Heart left ventricle (tissue), 16 donors: ENCODE measurements at regions not wholly inside any gene's neighbourhood (a gene's known extent, or its start where the extent isn't known, plus 50 kb on each side); places are given as distances from the start of the nearest gene placed in this dataset.

Experiments
- ATAC-seq, 4 donors: fragments of 200-7000 bp; cut with Tn5 transposase; one replicate each; pipeline ENCODE4 v1.9.1; 2020 to 2022; ENCODE audit warnings: moderate library complexity in 4 of 4, mild to moderate bottlenecking in 3 of 4, moderate number of reproducible peaks in 1 of 4
- DNase-seq, 5 donors: peaks; one replicate each; pipeline ENCODE4 v3.0.0-alpha.2; 2020
- H3K27ac ChIP-seq, 12 donors: fragments of 200-600 bp; sonication (generic) in 4 of 12; one replicate each; pipeline versions ENCODE4 v1.5.0 to v1.8.0; 2016 to 2022; ENCODE audit warnings: mild to moderate bottlenecking in 2 of 12
- H3K27me3 ChIP-seq, 9 donors: fragments of 200-600 bp; sonication (generic) in 2 of 9; one replicate each; pipeline versions ENCODE4 v1.5.1 to v1.8.0; 2016 to 2022; ENCODE audit warnings: mild to moderate bottlenecking in 3 of 9
- H3K36me3 ChIP-seq, 9 donors: fragments of 200-600 bp; sonication (generic) in 2 of 9; one replicate each; pipeline versions ENCODE4 v1.5.0 to v1.8.0; 2018 to 2022; ENCODE audit warnings: mild to moderate bottlenecking in 2 of 9
- H3K4me1 ChIP-seq, 12 donors: fragments of 200-600 bp; sonication (generic) in 4 of 12; one replicate each; pipeline versions ENCODE4 v1.5.0 to v1.8.0; 2016 to 2022; ENCODE audit warnings: mild to moderate bottlenecking in 3 of 12
- H3K4me3 ChIP-seq, 12 donors: fragments of 200-600 bp; sonication (generic) in 4 of 12; one replicate each; pipeline versions ENCODE4 v1.5.0 to v1.8.0; 2017 to 2022; ENCODE audit warnings: mild to moderate bottlenecking in 9 of 12, moderate library complexity in 4 of 12
- H3K9me3 ChIP-seq, 12 donors: fragments of 200-600 bp; sonication (generic) in 4 of 12; one replicate each; pipeline versions ENCODE4 v1.5.0 to v1.8.0; 2016 to 2022; ENCODE audit warnings: mild to moderate bottlenecking in 1 of 12
- POLR2A ChIP-seq, 2 donors: fragments of 450-650 bp; IDR thresholded peaks; one replicate each; pipeline ENCODE4 v1.6.1; 2017; ENCODE audit warnings: antibody characterized with exemption in 2 of 2, mild to moderate bottlenecking in 2 of 2, moderate library complexity in 2 of 2
- WGBS, 4 donors: extraction: QIAGEN DNeasy Blood & Tissue Kit in 2 of 4; methylation state at CpG; one replicate each; pipeline versions ENCODE4 v1.1.5 to v1.1.7; 2013 to 2018; 5-methylcytosine and 5-hydroxymethylcytosine counted together
- intact Hi-C, 10 donors: fragments of 100-400 bp; cut with DNase I; formaldehyde crosslinking; loops; one replicate each; pipeline versions ENCODE4 v1.11.1 to v1.14.2; 2022
- TF ChIP-seq, protein P1 (sequence below), 12 donors: fragments of 200-600 bp; sonication (generic) in 4 of 12; IDR thresholded peaks; one replicate each; pipeline versions ENCODE4 v1.5.0 to v1.8.0; 2018 to 2022; ENCODE audit warnings: antibody characterized with exemption in 12 of 12, mild to moderate bottlenecking in 5 of 12
- donor health status: ischemic (EF 13 %, LVEDD 7.1; RV severe dilation, severe dysfunction).
- donor health status: healthy with polysubstance abuse.
- donor health status: DM: no; HTN: yes; CAD: no.
- donor health status: DM: no; HTN: no; CAD: no.
- donor health status: ischemic (EF 25% LVEDD 6.9; RV normal size, moderate dysfunction).
- donor health status: ischemic (EF 25% LVEDD 5.7; RV mildly dilated, moderate dysfunction).
- donor health status: healthy.
- donor health status: DM: yes; HTN: yes; CAD: no.
- donor health status: ischemic (EF 35%, LVEDD 5.7; RV mildly dilated, moderate dysfunction).
- donor health status: nonischemic (EF 11% LVEDD 7.7; RV severe dilation, severe dysfunction).
- donor health status: DM: yes; HTN: yes; CAD: no.
- donor health status: PGD.
- donor health status: ischemic (EF 29% LVEDD 5.4; RV normal size, mild dysfunction).
- donor health status: nonischemic (EF 23%, LVEDD 6.1; RV moderate dilation, normal function).

DNA sequence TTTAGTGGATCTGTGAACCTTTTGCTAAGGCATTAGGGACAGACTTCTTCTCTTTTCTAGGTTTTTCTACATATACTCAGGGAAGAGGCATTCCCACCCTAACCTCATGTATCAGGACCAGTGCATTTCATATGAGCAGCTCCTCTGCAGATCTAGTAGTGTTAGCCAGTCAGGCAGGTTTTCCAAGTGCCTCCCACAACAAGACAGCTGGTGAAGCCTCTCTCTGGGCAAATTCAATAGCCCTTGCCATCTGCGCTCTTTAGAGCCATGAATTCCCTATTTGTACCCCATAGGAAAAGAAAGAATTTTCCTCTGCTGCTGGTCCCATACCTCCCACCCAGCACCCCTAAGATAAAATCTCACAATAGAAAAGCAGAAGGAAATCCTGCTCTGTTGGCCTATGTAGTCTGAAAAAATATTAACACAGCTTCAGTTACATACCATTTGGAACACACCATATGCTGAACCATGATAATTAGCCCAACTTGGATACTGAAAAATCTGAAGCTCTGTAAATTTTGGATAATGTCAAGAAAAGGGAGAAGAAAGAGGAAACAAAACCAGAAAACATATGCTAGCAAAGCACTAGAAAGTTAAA is 1354.6 kb upstream of the NRXN1 start:
- Histone ChIP-seq H3K27me3 (no peaks in the 10 kb centered on the region), H3K36me3 (no peaks in the 10 kb centered on the region), H3K27ac (no peak overlapping the region), H3K4me3 (no peak overlapping the region), H3K9me3 (no peaks in the 10 kb centered on the region), H3K4me1 (no peaks in the 10 kb centered on the region)
- DNase-seq (no peak), ATAC-seq (no peak)
- intact Hi-C loops: no loop called here
- no peak for TF ChIP-seq POLR2A (IDR thresholded peaks at IDR 0.05)
- TF ChIP-seq, protein P1, sequence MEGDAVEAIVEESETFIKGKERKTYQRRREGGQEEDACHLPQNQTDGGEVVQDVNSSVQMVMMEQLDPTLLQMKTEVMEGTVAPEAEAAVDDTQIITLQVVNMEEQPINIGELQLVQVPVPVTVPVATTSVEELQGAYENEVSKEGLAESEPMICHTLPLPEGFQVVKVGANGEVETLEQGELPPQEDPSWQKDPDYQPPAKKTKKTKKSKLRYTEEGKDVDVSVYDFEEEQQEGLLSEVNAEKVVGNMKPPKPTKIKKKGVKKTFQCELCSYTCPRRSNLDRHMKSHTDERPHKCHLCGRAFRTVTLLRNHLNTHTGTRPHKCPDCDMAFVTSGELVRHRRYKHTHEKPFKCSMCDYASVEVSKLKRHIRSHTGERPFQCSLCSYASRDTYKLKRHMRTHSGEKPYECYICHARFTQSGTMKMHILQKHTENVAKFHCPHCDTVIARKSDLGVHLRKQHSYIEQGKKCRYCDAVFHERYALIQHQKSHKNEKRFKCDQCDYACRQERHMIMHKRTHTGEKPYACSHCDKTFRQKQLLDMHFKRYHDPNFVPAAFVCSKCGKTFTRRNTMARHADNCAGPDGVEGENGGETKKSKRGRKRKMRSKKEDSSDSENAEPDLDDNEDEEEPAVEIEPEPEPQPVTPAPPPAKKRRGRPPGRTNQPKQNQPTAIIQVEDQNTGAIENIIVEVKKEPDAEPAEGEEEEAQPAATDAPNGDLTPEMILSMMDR (IDR thresholded peaks at IDR 0.05): no peak
- WGBS, 4 donors: 87 to 90% (median 89%) methylated on average over 1 of the region's 1 CpG

DNA sequence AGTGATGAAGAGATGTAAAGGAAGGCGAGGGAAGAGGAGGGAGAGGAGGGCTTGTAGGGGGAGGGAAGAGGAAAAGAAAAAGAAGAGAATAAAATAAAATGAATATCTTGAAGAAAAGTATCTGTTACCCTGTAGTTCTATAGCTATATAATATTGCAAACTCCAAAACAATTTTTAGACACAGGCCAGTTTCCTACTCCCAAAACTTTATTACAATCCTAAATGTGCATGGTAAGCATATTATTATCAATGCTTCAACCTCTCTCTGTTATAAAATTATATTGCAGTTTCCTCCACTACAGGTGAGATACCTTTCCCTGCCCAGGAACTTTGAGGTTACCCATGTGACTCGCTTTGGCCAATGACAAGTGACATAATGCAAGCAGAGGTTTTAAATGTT is 1351.6 kb upstream of the NRXN1 start:
- intact Hi-C loops: no loop called here
- no peak for DNase-seq
- Histone ChIP-seq H3K27me3 (no peaks in the 10 kb centered on the region), H3K9me3 (no peaks in the 10 kb centered on the region), H3K27ac (no peak overlapping the region), H3K4me3 (no peak overlapping the region), H3K4me1 (no peaks in the 10 kb centered on the region), H3K36me3 (no peaks in the 10 kb centered on the region)
- WGBS, 4 donors: 87 to 94% (median 90%) methylated on average over 2 of the region's 2 CpGs
- ATAC-seq: no peak
- TF ChIP-seq, protein P1 (IDR thresholded peaks at IDR 0.05): no peak
- TF ChIP-seq POLR2A (IDR thresholded peaks at IDR 0.05): no peak

DNA sequence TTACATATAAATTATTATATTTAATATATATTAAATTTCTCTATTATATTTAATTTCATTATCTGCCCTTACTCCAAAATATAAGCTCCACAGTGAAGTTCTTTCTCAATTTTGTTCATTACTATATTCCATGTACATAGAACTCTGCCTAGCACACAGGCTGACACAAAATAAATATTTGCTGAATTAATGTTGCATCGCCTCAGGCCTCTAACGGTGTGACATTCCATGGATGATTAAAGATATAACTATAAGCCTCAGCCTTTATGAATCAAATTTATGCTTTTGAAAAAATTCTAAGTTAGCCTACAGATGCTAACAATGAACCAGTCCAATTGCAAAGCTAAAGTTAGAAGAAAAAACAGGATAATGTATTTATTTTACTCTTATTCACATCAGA is 1337.2 kb upstream of the NRXN1 start:
- no peaks in the 10 kb centered on the region for H3K36me3 ChIP-seq
- ATAC-seq: no peak
- no peak overlapping the region for H3K4me3 ChIP-seq
- no peak for TF ChIP-seq POLR2A (IDR thresholded peaks at IDR 0.05)
- TF ChIP-seq, protein P1 (IDR thresholded peaks at IDR 0.05): no peak
- peaks cover 0 to 3% (median 0%) of the 10 kb centered on the region in 12 donors for H3K9me3 ChIP-seq
- no peaks in the 10 kb centered on the region for H3K27me3 ChIP-seq
- no peak for DNase-seq
- intact Hi-C loops: no loop called here
- 47 to 95% (median 81%) methylated on average over 2 of the region's 2 CpGs for WGBS, 4 donors
- H3K4me1 ChIP-seq: no peaks in the 10 kb centered on the region
- H3K27ac ChIP-seq: no peak overlapping the region

DNA sequence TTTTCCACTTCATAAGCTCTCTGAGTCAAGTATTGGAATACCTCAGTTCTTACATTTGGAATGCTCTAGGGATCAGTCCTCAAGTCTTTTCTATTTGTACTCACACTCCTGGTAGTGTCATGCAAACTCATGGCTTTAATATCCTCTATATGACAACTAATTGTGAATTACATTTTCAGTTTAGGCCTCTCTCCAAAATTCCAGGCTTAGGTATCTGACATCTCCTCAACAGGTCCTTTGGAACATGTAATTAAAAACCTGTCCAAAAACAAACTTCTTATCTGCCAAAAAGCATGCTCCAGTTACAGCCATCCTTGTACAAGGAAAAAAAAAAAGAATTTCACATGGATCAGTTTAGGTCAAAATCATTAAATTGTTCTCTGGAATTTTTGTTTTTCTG is 1336.2 kb upstream of the NRXN1 start:
- no peak overlapping the region for H3K27ac ChIP-seq
- no peak overlapping the region for H3K4me3 ChIP-seq
- no peaks in the 10 kb centered on the region for H3K4me1 ChIP-seq
- DNase-seq (no peak), ATAC-seq (no peak)
- H3K36me3 ChIP-seq: no peaks in the 10 kb centered on the region
- H3K27me3 ChIP-seq: no peaks in the 10 kb centered on the region
- H3K9me3 ChIP-seq: peaks cover 0 to 13% (median 2%) of the 10 kb centered on the region in 12 donors
- intact Hi-C loops: no loop called here
- TF ChIP-seq, protein P1 (IDR thresholded peaks at IDR 0.05): no peak
- no peak for TF ChIP-seq POLR2A (IDR thresholded peaks at IDR 0.05)
